Lung (tissue), 11 donors: ENCODE measurements at regions not wholly inside any gene's neighbourhood (a gene's known extent, or its start where the extent isn't known, plus 50 kb on each side); places are given as distances from the start of the nearest gene placed in this dataset.

Experiments used
- ATAC-seq: fragments of 200-7000 bp; cut with Tn5 transposase; one replicate; pipeline ENCODE4 v1.9.1; 2020; ENCODE audit warnings: moderate number of reproducible peaks; ENCODE audit not compliant: insufficient read depth, low FRiP score
- DNase-seq, 3 donors: peaks; one replicate each; pipeline ENCODE4 v3.0.0-alpha.2; 2013 to 2017
- H3K27ac ChIP-seq, 2 donors: one replicate each; pipeline ENCODE4 v1.5.1; 2013; ENCODE audit warnings: mild to moderate bottlenecking in 2 of 2, moderate library complexity in 2 of 2, control low read depth in 1 of 2, inconsistent platforms in 1 of 2, low read depth in 1 of 2, low read length in 1 of 2
- H3K27me3 ChIP-seq, 3 donors: one replicate each; pipeline ENCODE4 v1.5.1; 2013; ENCODE audit warnings: low read length in 2 of 3; ENCODE audit not compliant: control insufficient read depth in 3 of 3, insufficient read depth in 3 of 3
- H3K36me3 ChIP-seq, 4 donors: one replicate each; pipeline ENCODE4 v1.5.1; 2013; ENCODE audit warnings: low read length in 4 of 4, mild to moderate bottlenecking in 1 of 4, moderate library complexity in 1 of 4; ENCODE audit not compliant: control insufficient read depth in 4 of 4, insufficient read depth in 4 of 4
- H3K4me1 ChIP-seq, 5 donors: one replicate each; pipeline ENCODE4 v1.5.1; 2013; ENCODE audit warnings: low read length in 5 of 5, mild to moderate bottlenecking in 2 of 5, moderate library complexity in 1 of 5; ENCODE audit not compliant: control insufficient read depth in 5 of 5, insufficient read depth in 5 of 5
- H3K4me3 ChIP-seq: one replicate; pipeline ENCODE4 v1.5.1; 2013; ENCODE audit warnings: mild to moderate bottlenecking, control low read depth, moderate library complexity
- H3K9ac ChIP-seq, 2 donors: one replicate each; pipeline ENCODE4 v1.5.1; 2013; ENCODE audit warnings: low read length in 2 of 2, control low read depth in 1 of 2; ENCODE audit not compliant: insufficient read depth in 1 of 2
- H3K9me3 ChIP-seq, 4 donors: one replicate each; pipeline ENCODE4 v1.5.1; 2013; ENCODE audit warnings: low read length in 3 of 4, mild to moderate bottlenecking in 1 of 4, moderate library complexity in 1 of 4; ENCODE audit not compliant: control insufficient read depth in 4 of 4, insufficient read depth in 3 of 4
- CTCF ChIP-seq: IDR thresholded peaks from 2 replicates; pipeline ENCODE4 v1.5.1; 2012; ENCODE audit warnings: mild to moderate bottlenecking; ENCODE audit errors: control extremely low read depth, extremely low read depth
- WGBS, 2 donors: extraction: QIAGEN DNeasy Blood & Tissue Kit; methylation state at CpG; one replicate each; pipeline ENCODE4 v1.1.7; 2013; 5-methylcytosine and 5-hydroxymethylcytosine counted together
- donor health status: control.
- donor health status: control.
- donor health status: Bipolar disorder and iron deficiency.
- donor health status: healthy.
- donor health status: DM: yes; HTN: yes; CAD: no.

- ATAC-seq (no peak), DNase-seq (no peak)
- no peak overlapping the region for H3K9ac ChIP-seq
- H3K9me3 ChIP-seq = peaks cover 0 to 2% (median 0%) of the 10 kb centered on the region in 4 donors
- H3K4me1 ChIP-seq = peaks cover 0 to 7% (median 0%) of the 10 kb centered on the region in 5 donors
- no peak overlapping the region for H3K27ac ChIP-seq
- WGBS, 2 donors = 91 to 96% methylated on average over 5 of the region's 5 CpGs
- H3K36me3 ChIP-seq = no peaks in the 10 kb centered on the region
- TF ChIP-seq CTCF = no peak
- peaks cover 0 to 3% (median 0%) of the 10 kb centered on the region in 3 donors for H3K27me3 ChIP-seq
- H3K4me3 ChIP-seq = no peak overlapping the region
These were observed 349.5 kb downstream of the NPIPA8 start for GRCh38 chr16:17986991-17987390.

- Histone ChIP-seq H3K36me3 (no peaks in the 10 kb centered on the region), H3K27ac (no peak overlapping the region), H3K9ac (no peak overlapping the region), H3K9me3 (peaks cover 0 to 3% (median 1%) of the 10 kb centered on the region in 4 donors), H3K4me3 (no peak overlapping the region), H3K4me1 (peaks cover 0 to 7% (median 0%) of the 10 kb centered on the region in 5 donors), H3K27me3 (peaks cover 0 to 3% (median 0%) of the 10 kb centered on the region in 3 donors)
- WGBS, 2 donors = 83 to 93% methylated on average over 8 of the region's 8 CpGs
- DNase-seq = no peak
- no peak for ATAC-seq
- no peak for TF ChIP-seq CTCF
These were observed 351.7 kb downstream of the NPIPA8 start for GRCh38 chr16:17984810-17985209.

- Histone ChIP-seq H3K27ac (no peak overlapping the region), H3K4me1 (peaks cover 0 to 4% (median 0%) of the 10 kb centered on the region in 5 donors), H3K27me3 (peaks cover 0 to 3% (median 0%) of the 10 kb centered on the region in 3 donors), H3K9ac (no peak overlapping the region), H3K4me3 (no peak overlapping the region), H3K36me3 (no peaks in the 10 kb centered on the region), H3K9me3 (peaks cover 0 to 3% (median 0%) of the 10 kb centered on the region in 4 donors)
- no peak for TF ChIP-seq CTCF
- DNase-seq = peak in 2 of 3 donors; percentile 15 to 20
- ATAC-seq = no peak
- 76 to 87% methylated on average over 10 of the region's 10 CpGs for WGBS, 2 donors
These were observed 352.5 kb downstream of the NPIPA8 start for GRCh38 chr16:17983847-17984639.
